Stimulated activated CD8-positive, alpha-beta memory T cell treated with anti-CD3 and anti-CD28 coated beads, Interleukin-4, amount 100 ng/mL, for 48 hours (primary cell): ENCODE measurements at regions not wholly inside any gene's neighbourhood (a gene's known extent, or its start where the extent isn't known, plus 50 kb on each side); places are given as distances from the start of the nearest gene placed in this dataset.

Experiments
- DNase-seq: peaks from one replicate; pipeline ENCODE4 v3.0.0-alpha.2; 2020

- no peak for DNase-seq
Measured at GRCh38 chr17:69722518-69722917, 308.0 kb downstream of the MAP2K6 start.

GRCh38 chr17:69723316-69723715 lies 308.8 kb downstream of the MAP2K6 start:
- DNase-seq = no peak

- no peak for DNase-seq
Measured at GRCh38 chr17:69723741-69724140, 309.2 kb downstream of the MAP2K6 start.

- DNase-seq = no peak
Measured at GRCh38 chr17:69724238-69724637, 309.7 kb downstream of the MAP2K6 start.

GRCh38 chr17:69725146-69725545 lies 310.6 kb downstream of the MAP2K6 start:
- DNase-seq = no peak

GRCh38 chr17:69728816-69729215 lies 314.3 kb downstream of the MAP2K6 start:
- no peak for DNase-seq

GRCh38 chr17:69729944-69730343 lies 315.4 kb downstream of the MAP2K6 start:
- no peak for DNase-seq

GRCh38 chr17:69732272-69732918 lies 317.9 kb downstream of the MAP2K6 start:
- DNase-seq = no peak

GRCh38 chr17:69733171-69734012 lies 318.9 kb downstream of the MAP2K6 start:
- DNase-seq = no peak

GRCh38 chr17:69734656-69735055 lies 320.2 kb downstream of the MAP2K6 start:
- no peak for DNase-seq

GRCh38 chr17:69735285-69735684 lies 320.8 kb downstream of the MAP2K6 start:
- no peak for DNase-seq

GRCh38 chr17:69743091-69743490 lies 328.6 kb downstream of the MAP2K6 start:
- DNase-seq = no peak

- DNase-seq = no peak
Measured at GRCh38 chr17:69744512-69745070, 330.1 kb downstream of the MAP2K6 start.

- DNase-seq = no peak
Measured at GRCh38 chr17:69749911-69750310, 325.1 kb upstream of the KCNJ16 start.

- no peak for DNase-seq
Measured at GRCh38 chr17:69757688-69758430, 317.2 kb upstream of the KCNJ16 start.

- DNase-seq = no peak
Measured at GRCh38 chr17:69760562-69760961, 314.5 kb upstream of the KCNJ16 start.

- DNase-seq = no peak
Measured at GRCh38 chr17:69761011-69761410, 314.0 kb upstream of the KCNJ16 start.

- DNase-seq = no peak
Measured at GRCh38 chr17:69761767-69762321, 313.2 kb upstream of the KCNJ16 start.

GRCh38 chr17:69762359-69762758 lies 312.7 kb upstream of the KCNJ16 start:
- DNase-seq = no peak

- DNase-seq = no peak
Measured at GRCh38 chr17:69762766-69763165, 312.3 kb upstream of the KCNJ16 start.

- no peak for DNase-seq
Measured at GRCh38 chr17:69763503-69763902, 311.5 kb upstream of the KCNJ16 start.

GRCh38 chr17:69764146-69764545 lies 310.9 kb upstream of the KCNJ16 start:
- no peak for DNase-seq

GRCh38 chr17:69769050-69769449 lies 306.0 kb upstream of the KCNJ16 start:
- no peak for DNase-seq
